Caco-2 (cell line): ENCODE measurements at regions not wholly inside any gene's neighbourhood (a gene's known extent, or its start where the extent isn't known, plus 50 kb on each side); places are given as distances from the start of the nearest gene placed in this dataset.

Experiments
- BruUV-seq: library from RNA; stranded (reverse); fragments of 400-500 nt; replicated peaks from 2 replicates; lab custom pipeline; 2021; lab: Mats Ljungman, UMichigan
- CTCF ChIA-PET: fragments of 300-600 bp; sonication (Branson Sonifier 250); formaldehyde crosslinking; loops from one replicate; lab custom pipeline; 2022; ENCODE audit warnings: antibody characterized with exemption; lab: Charles Lee
- POLR2A ChIA-PET: fragments of 300-600 bp; sonication (Branson Sonifier 250); formaldehyde crosslinking; loops from one replicate; lab custom pipeline; 2022; ENCODE audit warnings: antibody characterized with exemption; lab: Charles Lee
- DNase-seq, 2 experiments: peaks; one replicate each; pipeline versions ENCODE4 v3.0.0 to v3.0.0-alpha.2; 2020 to 2022
- H3K27me3 ChIP-seq: replicated peaks from 2 replicates; pipeline ENCODE4 v1.6.0; 2011; ENCODE audit warnings: low read length; ENCODE audit not compliant: control insufficient read depth, insufficient read depth
- H3K36me3 ChIP-seq: 2 replicates; pipeline ENCODE4 v1.5.1; 2011; ENCODE audit warnings: low read length; ENCODE audit not compliant: control insufficient read depth, insufficient read depth
- H3K4me1 ChIP-seq: fragments of 250-450 bp; sonication (Bioruptor Pico); 2 replicates; pipeline ENCODE4 v1.5.1; 2020; ENCODE audit warnings: mild to moderate bottlenecking
- H3K4me3 ChIP-seq: 2 replicates; pipeline ENCODE4 v1.5.1; 2011; ENCODE audit warnings: low read depth, mild to moderate bottlenecking, control low read depth, low read length
- H3K9me3 ChIP-seq: fragments of 250-450 bp; sonication (Bioruptor Pico); 2 replicates; pipeline ENCODE4 v1.5.1; 2020; ENCODE audit warnings: mild to moderate bottlenecking, moderate library complexity
- H3K27ac Mint-ChIP-seq: one replicate; pipeline ENCODE4 v1.8.0; 2022; ENCODE audit warnings: mixed read lengths; ENCODE audit not compliant: unreplicated experiment
- H3K27me3 Mint-ChIP-seq: one replicate; pipeline ENCODE4 v1.8.0; 2022; ENCODE audit warnings: mixed read lengths; ENCODE audit not compliant: insufficient read depth, unreplicated experiment
- H3K36me3 Mint-ChIP-seq: one replicate; pipeline ENCODE4 v1.8.0; 2022; ENCODE audit warnings: mild to moderate bottlenecking, mixed read lengths; ENCODE audit not compliant: insufficient read depth, unreplicated experiment
- H3K4me1 Mint-ChIP-seq: one replicate; pipeline ENCODE4 v1.8.0; 2022; ENCODE audit warnings: low read depth, mixed read lengths; ENCODE audit not compliant: unreplicated experiment
- H3K4me3 Mint-ChIP-seq: one replicate; pipeline ENCODE4 v1.8.0; 2022; ENCODE audit warnings: mild to moderate bottlenecking, moderate library complexity, mixed read lengths; ENCODE audit not compliant: unreplicated experiment
- H3K9me3 Mint-ChIP-seq: one replicate; pipeline ENCODE4 v1.8.0; 2022; ENCODE audit warnings: mixed read lengths; ENCODE audit not compliant: unreplicated experiment
- intact Hi-C: fragments of 100-400 bp; cut with micrococcal nuclease; formaldehyde crosslinking; loops from one replicate; pipeline ENCODE4 v1.10.0; 2022; ENCODE audit not compliant: unreplicated experiment
- TF ChIP-seq, protein P1 (sequence below), 2 experiments: fragments of 200-600 bp in 1 of 2; IDR thresholded peaks; 1 replicate in 1 of 2; 2 replicates in 1 of 2; pipeline versions ENCODE4 v1.5.1 to v1.8.0; 2011 to 2022; ENCODE audit warnings: antibody characterized with exemption in 1 of 2, control low read depth in 1 of 2, inconsistent platforms in 1 of 2, low read depth in 1 of 2, low read length in 1 of 2, mild to moderate bottlenecking in 1 of 2, moderate library complexity in 1 of 2; ENCODE audit not compliant: insufficient read depth in 1 of 2, severe bottlenecking in 1 of 2, unreplicated experiment in 1 of 2

GRCh38 chr21:38675182-38675824 is 130.4 kb upstream of the ETS2 start:
- ChIA-PET CTCF (no interaction called here), POLR2A (interaction anchor here (0.6 kb wide), 1 partner anchor 492 kb away, joined by 3 read pairs; no protein-coding TSS in a partner anchor)
- no peaks in the 10 kb centered on the region for H3K36me3 ChIP-seq
- TF ChIP-seq, protein P1, sequence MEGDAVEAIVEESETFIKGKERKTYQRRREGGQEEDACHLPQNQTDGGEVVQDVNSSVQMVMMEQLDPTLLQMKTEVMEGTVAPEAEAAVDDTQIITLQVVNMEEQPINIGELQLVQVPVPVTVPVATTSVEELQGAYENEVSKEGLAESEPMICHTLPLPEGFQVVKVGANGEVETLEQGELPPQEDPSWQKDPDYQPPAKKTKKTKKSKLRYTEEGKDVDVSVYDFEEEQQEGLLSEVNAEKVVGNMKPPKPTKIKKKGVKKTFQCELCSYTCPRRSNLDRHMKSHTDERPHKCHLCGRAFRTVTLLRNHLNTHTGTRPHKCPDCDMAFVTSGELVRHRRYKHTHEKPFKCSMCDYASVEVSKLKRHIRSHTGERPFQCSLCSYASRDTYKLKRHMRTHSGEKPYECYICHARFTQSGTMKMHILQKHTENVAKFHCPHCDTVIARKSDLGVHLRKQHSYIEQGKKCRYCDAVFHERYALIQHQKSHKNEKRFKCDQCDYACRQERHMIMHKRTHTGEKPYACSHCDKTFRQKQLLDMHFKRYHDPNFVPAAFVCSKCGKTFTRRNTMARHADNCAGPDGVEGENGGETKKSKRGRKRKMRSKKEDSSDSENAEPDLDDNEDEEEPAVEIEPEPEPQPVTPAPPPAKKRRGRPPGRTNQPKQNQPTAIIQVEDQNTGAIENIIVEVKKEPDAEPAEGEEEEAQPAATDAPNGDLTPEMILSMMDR (IDR thresholded peaks at IDR 0.05; ENCODE audit: insufficient read depth in 1 of 2, low read depth in 1 of 2, low read length in 1 of 2, severe bottlenecking in 1 of 2, unreplicated experiment in 1 of 2): no peak
- Mint-ChIP-seq H3K27me3 (peaks cover 9% of the 10 kb centered on the region), H3K27ac (no peak overlapping the region), H3K36me3 (no peaks in the 10 kb centered on the region), H3K4me3 (no peak overlapping the region), H3K4me1 (no peaks in the 10 kb centered on the region), H3K9me3 (no peaks in the 10 kb centered on the region)
- no peaks in the 10 kb centered on the region for H3K4me1 ChIP-seq
- BruUV-seq: no TSS peak
- intact Hi-C loops: no loop called here
- H3K27me3 ChIP-seq: no peaks in the 10 kb centered on the region
- no peaks in the 10 kb centered on the region for H3K9me3 ChIP-seq
- DNase-seq: no peak
- no peak overlapping the region for H3K4me3 ChIP-seq

DNA sequence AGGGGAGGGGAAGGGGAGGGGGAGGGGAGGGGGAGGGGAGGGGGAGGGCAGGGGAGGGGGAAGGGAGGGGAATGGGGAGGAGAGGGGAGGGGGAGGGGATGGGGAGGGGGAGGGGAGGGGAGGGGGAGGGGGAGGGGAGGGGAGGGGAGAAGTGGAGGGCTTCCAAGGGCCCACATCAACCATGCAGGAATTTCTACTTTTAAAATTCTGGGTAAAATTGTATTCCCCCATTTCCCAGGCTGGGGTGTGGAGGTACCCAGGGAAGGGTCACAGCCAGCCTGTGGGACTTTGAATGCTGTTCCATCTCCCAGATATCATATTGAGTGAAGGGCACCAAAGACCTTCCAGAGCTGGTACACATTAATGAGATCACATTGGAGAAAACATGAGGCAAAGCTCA is 126.9 kb upstream of the ETS2 start:
- intact Hi-C loops: no loop called here
- H3K27ac Mint-ChIP-seq: no peak overlapping the region
- no peak overlapping the region for H3K4me3 Mint-ChIP-seq
- no peaks in the 10 kb centered on the region for H3K36me3 ChIP-seq
- no peaks in the 10 kb centered on the region for H3K4me1 Mint-ChIP-seq
- H3K27me3 ChIP-seq: no peaks in the 10 kb centered on the region
- TF ChIP-seq, protein P1 (IDR thresholded peaks at IDR 0.05; ENCODE audit: insufficient read depth in 1 of 2, low read depth in 1 of 2, low read length in 1 of 2, severe bottlenecking in 1 of 2, unreplicated experiment in 1 of 2): no peak
- CTCF ChIA-PET: no interaction called here
- H3K9me3 Mint-ChIP-seq: no peaks in the 10 kb centered on the region
- no TSS peak for BruUV-seq
- no peak for DNase-seq
- H3K9me3 ChIP-seq: no peaks in the 10 kb centered on the region
- no peaks in the 10 kb centered on the region for H3K4me1 ChIP-seq
- H3K4me3 ChIP-seq: no peak overlapping the region
- no peaks in the 10 kb centered on the region for H3K36me3 Mint-ChIP-seq
- peaks cover 7% of the 10 kb centered on the region for H3K27me3 Mint-ChIP-seq
- POLR2A ChIA-PET: interaction anchor here (0.7 kb wide), 1 partner anchor 12 kb away, joined by 3 read pairs; no protein-coding TSS in a partner anchor

GRCh38 chr21:38679534-38679933 is 126.2 kb upstream of the ETS2 start:
- TF ChIP-seq, protein P1 (IDR thresholded peaks at IDR 0.05; ENCODE audit: insufficient read depth in 1 of 2, low read depth in 1 of 2, low read length in 1 of 2, severe bottlenecking in 1 of 2, unreplicated experiment in 1 of 2): no peak
- Mint-ChIP-seq H3K36me3 (no peaks in the 10 kb centered on the region), H3K27me3 (peaks cover 7% of the 10 kb centered on the region), H3K27ac (no peak overlapping the region), H3K4me3 (no peak overlapping the region), H3K4me1 (no peaks in the 10 kb centered on the region), H3K9me3 (no peaks in the 10 kb centered on the region)
- POLR2A ChIA-PET: no interaction called here
- no TSS peak for BruUV-seq
- Histone ChIP-seq H3K27me3 (no peaks in the 10 kb centered on the region), H3K4me3 (no peak overlapping the region), H3K4me1 (no peaks in the 10 kb centered on the region), H3K36me3 (no peaks in the 10 kb centered on the region), H3K9me3 (no peaks in the 10 kb centered on the region)
- CTCF ChIA-PET: interaction anchor here (1.2 kb wide), 1 partner anchor 10 kb away, joined by 3 read pairs; no protein-coding TSS in a partner anchor
- DNase-seq: no peak
- intact Hi-C loops: no loop called here
